Fibroblast of pulmonary artery (primary cell): ENCODE measurements at regions not wholly inside any gene's neighbourhood (a gene's known extent, or its start where the extent isn't known, plus 50 kb on each side); places are given as distances from the start of the nearest gene placed in this dataset.

Source experiments
- DNase-seq: peaks from one replicate; pipeline ENCODE4 v3.0.0-alpha.2; 2010; ENCODE audit warnings: low read depth
- H3K4me3 ChIP-seq: replicated peaks from 2 replicates; pipeline ENCODE4 v1.5.1; 2011; ENCODE audit warnings: low read depth, mild to moderate bottlenecking, control low read depth, low read length, moderate library complexity
- CTCF ChIP-seq: IDR thresholded peaks from 2 replicates; pipeline ENCODE4 v1.5.1; 2011; ENCODE audit warnings: mild to moderate bottlenecking, control low read depth, low read length, inconsistent platforms; ENCODE audit errors: missing control alignments

- no peak for TF ChIP-seq CTCF
- H3K4me3 ChIP-seq = no peak overlapping the region
- DNase-seq = no peak
These were observed 346.4 kb upstream of the FAM174A start for GRCh38 chr5:100188778-100189177.

GRCh38 chr5:100188339-100188738 is 346.8 kb upstream of the FAM174A start:
- TF ChIP-seq CTCF = no peak
- H3K4me3 ChIP-seq = no peak overlapping the region
- no peak for DNase-seq

GRCh38 chr5:100186181-100186580 is 349.0 kb upstream of the FAM174A start:
- TF ChIP-seq CTCF = no peak

GRCh38 chr5:100182402-100182801 is 352.8 kb upstream of the FAM174A start:
- no peak for TF ChIP-seq CTCF
- no peak overlapping the region for H3K4me3 ChIP-seq
- DNase-seq = no peak

More at GRCh38 chr5:100186181-100186580, 349.0 kb upstream of the FAM174A start:
- H3K4me3 ChIP-seq = no peak overlapping the region
- no peak for DNase-seq

- H3K4me3 ChIP-seq = no peak overlapping the region
- no peak for DNase-seq
- no peak for TF ChIP-seq CTCF
These were observed 359.8 kb upstream of the FAM174A start for GRCh38 chr5:100175346-100175745.

GRCh38 chr5:100165309-100165708 is 369.9 kb upstream of the FAM174A start:
- H3K4me3 ChIP-seq = no peak overlapping the region
- DNase-seq = no peak
- no peak for TF ChIP-seq CTCF

GRCh38 chr5:100161868-100162267 is 373.3 kb upstream of the FAM174A start:
- TF ChIP-seq CTCF = no peak
- no peak overlapping the region for H3K4me3 ChIP-seq
- no peak for DNase-seq
